ENCODE measurements at regions not wholly inside any gene's neighbourhood (a gene's known extent, or its start where the extent isn't known, plus 50 kb on each side); places are given as distances from the start of the nearest gene placed in this dataset.

- ChIA-PET POLR2A (no interaction called here), CTCF (no interaction called here)
- Mint-ChIP-seq H3K36me3 (no peaks in the 10 kb centered on the region), H3K4me1 (no peaks in the 10 kb centered on the region), H3K27ac (no peak overlapping the region), H3K4me3 (no peak overlapping the region), H3K27me3 (no peaks in the 10 kb centered on the region), H3K9me3 (no peaks in the 10 kb centered on the region)
- no peak overlapping the region for H3K4me3 ChIP-seq (ENCODE audit: low read length)
- no peak for DNase-seq
- no peaks in the 10 kb centered on the region for H3K4me1 ChIP-seq (ENCODE audit: insufficient read depth, low read length)
- H3K27me3 ChIP-seq (ENCODE audit: insufficient read depth, low read length, poor library complexity, severe bottlenecking): no peaks in the 10 kb centered on the region
- no peaks in the 10 kb centered on the region for H3K9me3 ChIP-seq (ENCODE audit: low read length)
- no peak overlapping the region for H3K27ac ChIP-seq (ENCODE audit: low read depth, low read length)
- no peaks in the 10 kb centered on the region for H3K36me3 ChIP-seq (ENCODE audit: insufficient read depth, low read length)
These were observed 138.4 kb downstream of the RFC3 start for GRCh38 chr13:33956346-33956745.

- no peaks in the 10 kb centered on the region for H3K36me3 Mint-ChIP-seq
- H3K27ac Mint-ChIP-seq: no peak overlapping the region
- H3K4me1 Mint-ChIP-seq: no peaks in the 10 kb centered on the region
- H3K4me3 Mint-ChIP-seq: no peak overlapping the region
- no peak overlapping the region for H3K4me3 ChIP-seq (ENCODE audit: low read length)
- ChIA-PET POLR2A (no interaction called here), CTCF (no interaction called here)
- no peaks in the 10 kb centered on the region for H3K36me3 ChIP-seq (ENCODE audit: insufficient read depth, low read length)
- H3K4me1 ChIP-seq (ENCODE audit: insufficient read depth, low read length): no peaks in the 10 kb centered on the region
- DNase-seq: no peak
- no peaks in the 10 kb centered on the region for H3K27me3 ChIP-seq (ENCODE audit: insufficient read depth, low read length, poor library complexity, severe bottlenecking)
- no peaks in the 10 kb centered on the region for H3K9me3 ChIP-seq (ENCODE audit: low read length)
- H3K9me3 Mint-ChIP-seq: no peaks in the 10 kb centered on the region
- H3K27ac ChIP-seq (ENCODE audit: low read depth, low read length): no peak overlapping the region
- no peaks in the 10 kb centered on the region for H3K27me3 Mint-ChIP-seq
These were observed 139.6 kb downstream of the RFC3 start for GRCh38 chr13:33957497-33957905.

GRCh38 chr13:33958964-33959363 is 141.0 kb downstream of the RFC3 start:
- Mint-ChIP-seq H3K4me3 (no peak overlapping the region), H3K4me1 (no peaks in the 10 kb centered on the region), H3K27ac (no peak overlapping the region), H3K27me3 (no peaks in the 10 kb centered on the region), H3K36me3 (no peaks in the 10 kb centered on the region), H3K9me3 (peaks cover 0 to 2% (median 0%) of the 10 kb centered on the region in 5 donors)
- Histone ChIP-seq H3K9me3 (ENCODE audit: low read length) (no peaks in the 10 kb centered on the region), H3K27ac (ENCODE audit: low read depth, low read length) (no peak overlapping the region), H3K4me1 (ENCODE audit: insufficient read depth, low read length) (no peaks in the 10 kb centered on the region), H3K36me3 (ENCODE audit: insufficient read depth, low read length) (no peaks in the 10 kb centered on the region), H3K4me3 (ENCODE audit: low read length) (no peak overlapping the region), H3K27me3 (ENCODE audit: insufficient read depth, low read length, poor library complexity, severe bottlenecking) (no peaks in the 10 kb centered on the region)
- ChIA-PET CTCF (no interaction called here), POLR2A (no interaction called here)
- DNase-seq: no peak

DNA sequence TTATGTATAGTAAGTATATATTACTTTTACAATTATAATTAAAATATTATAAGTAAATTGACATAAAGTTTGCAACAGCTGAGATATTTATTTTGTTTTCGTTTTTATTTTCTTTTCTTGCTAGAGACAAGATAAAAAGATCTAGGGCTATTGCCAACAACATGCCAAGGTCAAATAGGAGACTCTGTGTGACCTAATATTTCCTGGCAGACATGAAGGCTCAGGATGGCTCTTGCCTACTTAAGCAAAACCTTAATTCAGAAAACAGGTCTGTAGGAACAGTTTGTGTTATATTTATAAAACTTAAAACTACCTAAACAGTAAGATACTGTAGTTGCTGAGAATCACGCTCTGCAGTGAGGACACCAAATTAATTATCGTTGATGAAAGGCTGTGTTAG is 145.2 kb downstream of the RFC3 start:
- Mint-ChIP-seq H3K27ac (no peak overlapping the region), H3K36me3 (no peaks in the 10 kb centered on the region), H3K27me3 (peaks cover 0 to 2% of the 10 kb centered on the region in 2 donors), H3K4me3 (no peak overlapping the region), H3K4me1 (no peaks in the 10 kb centered on the region), H3K9me3 (peaks cover 0 to 3% (median 0%) of the 10 kb centered on the region in 5 donors)
- Histone ChIP-seq H3K36me3 (ENCODE audit: insufficient read depth, low read length) (no peaks in the 10 kb centered on the region), H3K4me3 (ENCODE audit: low read length) (no peak overlapping the region), H3K4me1 (ENCODE audit: insufficient read depth, low read length) (no peaks in the 10 kb centered on the region), H3K27me3 (ENCODE audit: insufficient read depth, low read length, poor library complexity, severe bottlenecking) (no peaks in the 10 kb centered on the region), H3K9me3 (ENCODE audit: low read length) (no peaks in the 10 kb centered on the region), H3K27ac (ENCODE audit: low read depth, low read length) (no peak overlapping the region)
- ChIA-PET POLR2A (no interaction called here), CTCF (no interaction called here)
- DNase-seq: no peak

DNA sequence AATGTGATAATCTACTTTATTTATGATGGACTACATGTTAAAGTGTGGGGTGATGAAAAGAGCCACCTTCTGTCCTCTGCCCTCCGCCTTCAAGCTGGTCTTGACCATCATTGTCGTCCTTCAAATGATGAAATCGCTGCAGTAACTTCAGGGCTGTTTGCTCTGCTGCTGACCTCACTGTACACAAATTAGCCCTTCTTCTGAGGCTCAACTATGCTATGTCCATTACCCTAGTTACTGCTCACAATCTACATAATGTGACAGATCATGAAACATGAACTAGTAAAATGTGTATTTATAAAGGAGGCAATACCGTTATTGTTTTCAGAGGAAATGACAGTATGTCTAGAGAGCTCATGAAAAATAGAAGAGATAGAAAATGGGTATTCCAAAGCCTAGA is 145.9 kb downstream of the RFC3 start:
- Mint-ChIP-seq H3K4me3 (no peak overlapping the region), H3K36me3 (peaks cover 0 to 1% (median 0%) of the 10 kb centered on the region in 3 donors), H3K9me3 (peaks cover 0 to 6% (median 0%) of the 10 kb centered on the region in 5 donors), H3K4me1 (no peaks in the 10 kb centered on the region), H3K27me3 (peaks cover 0 to 2% of the 10 kb centered on the region in 2 donors), H3K27ac (no peak overlapping the region)
- Histone ChIP-seq H3K4me3 (ENCODE audit: low read length) (no peak overlapping the region), H3K4me1 (ENCODE audit: insufficient read depth, low read length) (no peaks in the 10 kb centered on the region), H3K36me3 (ENCODE audit: insufficient read depth, low read length) (no peaks in the 10 kb centered on the region), H3K27ac (ENCODE audit: low read depth, low read length) (no peak overlapping the region), H3K9me3 (ENCODE audit: low read length) (no peaks in the 10 kb centered on the region), H3K27me3 (ENCODE audit: insufficient read depth, low read length, poor library complexity, severe bottlenecking) (no peaks in the 10 kb centered on the region)
- no peak for DNase-seq
- ChIA-PET CTCF (no interaction called here), POLR2A (no interaction called here)

DNA sequence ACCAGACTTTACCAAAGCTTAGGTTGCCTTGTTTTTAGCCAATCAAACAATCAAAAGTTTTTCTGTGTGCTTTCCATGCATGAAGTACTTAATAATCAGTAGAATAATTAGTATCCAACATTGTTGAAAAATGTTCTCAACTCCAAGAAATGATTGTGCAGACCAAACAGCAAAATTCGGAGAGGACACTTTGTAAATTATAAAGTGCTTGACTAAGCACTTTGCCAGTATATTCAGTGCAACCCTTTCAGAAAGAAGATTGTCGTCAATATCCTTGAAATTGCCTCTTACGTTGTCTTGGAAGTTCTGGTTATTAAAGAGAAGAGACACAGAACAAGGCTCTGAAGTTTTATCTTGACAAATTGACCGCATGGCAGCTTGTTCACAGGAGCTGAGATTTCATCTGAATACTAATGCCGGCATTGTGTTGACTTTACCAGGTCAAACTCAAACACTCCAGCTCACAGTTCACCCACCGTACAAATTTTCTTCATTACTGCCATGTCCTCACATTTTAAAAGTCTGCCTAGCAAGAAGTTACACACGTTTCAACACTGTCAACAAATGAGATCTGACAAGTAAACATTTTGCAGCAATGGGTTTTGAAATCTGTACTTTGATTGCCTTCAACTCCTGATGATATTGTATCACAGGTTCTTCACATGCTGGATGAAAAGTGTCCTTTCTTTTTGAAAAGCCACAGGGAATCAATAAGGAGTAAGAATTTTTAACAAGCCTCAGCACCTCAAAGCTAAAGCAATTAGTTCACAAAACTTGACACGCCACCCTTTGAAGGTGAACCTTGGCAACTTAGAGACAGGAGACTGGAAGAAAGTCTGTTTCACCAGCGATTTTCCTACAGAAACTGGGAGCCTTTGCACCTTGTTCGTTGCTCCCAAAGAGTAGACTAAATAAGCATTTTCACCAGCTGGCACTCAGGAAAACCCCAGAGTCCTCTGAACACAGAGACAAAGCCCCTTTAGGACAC is 150.9 kb downstream of the RFC3 start:
- POLR2A ChIA-PET: no interaction called here
- H3K4me1 ChIP-seq (ENCODE audit: insufficient read depth, low read length): no peaks in the 10 kb centered on the region
- no peaks in the 10 kb centered on the region for H3K36me3 ChIP-seq (ENCODE audit: insufficient read depth, low read length)
- no peak overlapping the region for H3K4me3 Mint-ChIP-seq
- H3K27ac Mint-ChIP-seq: no peak overlapping the region
- no peak overlapping the region for H3K27ac ChIP-seq (ENCODE audit: low read depth, low read length)
- no peaks in the 10 kb centered on the region for H3K4me1 Mint-ChIP-seq
- H3K9me3 Mint-ChIP-seq: peaks cover 0 to 11% (median 7%) of the 10 kb centered on the region in 5 donors
- H3K27me3 Mint-ChIP-seq: peaks cover 0 to 2% of the 10 kb centered on the region in 2 donors
- CTCF ChIA-PET: no interaction called here
- H3K4me3 ChIP-seq (ENCODE audit: low read length): no peak overlapping the region
- DNase-seq: no peak
- no peaks in the 10 kb centered on the region for H3K9me3 ChIP-seq (ENCODE audit: low read length)
- H3K36me3 Mint-ChIP-seq: peaks cover 0 to 14% (median 0%) of the 10 kb centered on the region in 3 donors
- no peaks in the 10 kb centered on the region for H3K27me3 ChIP-seq (ENCODE audit: insufficient read depth, low read length, poor library complexity, severe bottlenecking)

DNA sequence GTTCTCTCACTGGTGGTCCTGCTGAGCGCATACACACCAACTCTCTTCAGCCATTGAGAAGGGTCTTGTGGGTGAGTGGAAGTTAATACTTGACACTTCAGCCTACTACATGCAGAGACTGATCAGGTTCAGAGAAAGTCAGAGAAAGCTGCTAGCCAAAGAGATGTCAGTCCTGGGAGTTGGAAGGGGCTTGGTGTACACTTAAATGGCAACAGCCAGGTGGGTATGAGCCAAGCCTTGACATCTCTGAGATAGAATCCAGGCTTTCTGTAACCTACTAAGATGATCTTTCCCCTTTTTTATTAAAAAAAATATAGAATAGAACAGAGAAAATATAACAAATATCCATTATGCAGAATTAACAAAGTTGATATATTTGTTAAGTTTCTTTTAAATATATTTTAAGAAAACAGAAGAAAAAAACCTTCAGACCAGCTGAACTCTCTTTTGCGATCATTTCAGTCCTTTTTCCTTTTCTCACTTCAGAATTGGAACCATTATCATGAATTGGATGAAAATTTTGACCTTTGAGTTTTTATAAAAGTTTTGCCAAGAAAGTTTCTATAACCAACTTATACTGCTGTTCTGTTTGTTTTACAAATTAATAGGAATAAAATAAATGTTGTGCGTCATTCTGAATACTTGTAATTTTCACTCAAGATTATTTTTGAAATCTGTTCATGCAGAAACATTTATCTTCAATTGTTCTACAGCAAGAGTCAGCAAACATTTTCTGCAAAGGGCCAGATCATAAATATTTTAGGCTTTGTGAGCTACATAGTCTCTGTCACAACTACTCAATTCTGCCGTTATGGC is 153.0 kb downstream of the RFC3 start:
- H3K4me3 Mint-ChIP-seq: no peak overlapping the region
- no peaks in the 10 kb centered on the region for H3K4me1 ChIP-seq (ENCODE audit: insufficient read depth, low read length)
- no peak overlapping the region for H3K27ac Mint-ChIP-seq
- peaks cover 0 to 10% (median 6%) of the 10 kb centered on the region in 5 donors for H3K9me3 Mint-ChIP-seq
- peaks cover 0 to 14% (median 0%) of the 10 kb centered on the region in 3 donors for H3K36me3 Mint-ChIP-seq
- H3K36me3 ChIP-seq (ENCODE audit: insufficient read depth, low read length): no peaks in the 10 kb centered on the region
- ChIA-PET CTCF (no interaction called here), POLR2A (no interaction called here)
- no peaks in the 10 kb centered on the region for H3K27me3 ChIP-seq (ENCODE audit: insufficient read depth, low read length, poor library complexity, severe bottlenecking)
- DNase-seq: no peak
- H3K4me1 Mint-ChIP-seq: no peaks in the 10 kb centered on the region
- H3K27me3 Mint-ChIP-seq: peaks cover 0 to 2% of the 10 kb centered on the region in 2 donors
- no peak overlapping the region for H3K27ac ChIP-seq (ENCODE audit: low read depth, low read length)
- no peaks in the 10 kb centered on the region for H3K9me3 ChIP-seq (ENCODE audit: low read length)
- no peak overlapping the region for H3K4me3 ChIP-seq (ENCODE audit: low read length)

DNA sequence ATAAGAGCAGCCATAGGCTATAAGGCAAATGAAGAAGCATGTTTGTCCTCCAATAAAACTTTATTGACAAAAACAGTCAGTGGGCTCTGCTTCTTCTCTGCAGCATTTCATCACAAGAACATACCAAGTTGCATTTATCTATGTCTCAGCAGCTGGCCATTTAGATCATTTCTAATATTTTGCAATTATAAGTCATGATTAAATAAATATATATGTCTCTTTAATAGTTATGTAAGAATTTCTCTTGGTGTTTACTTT is 153.5 kb downstream of the RFC3 start:
- Mint-ChIP-seq H3K36me3 (peaks cover 0 to 14% (median 0%) of the 10 kb centered on the region in 3 donors), H3K4me1 (no peaks in the 10 kb centered on the region), H3K9me3 (peaks cover 0 to 10% (median 6%) of the 10 kb centered on the region in 5 donors), H3K27ac (no peak overlapping the region), H3K4me3 (no peak overlapping the region), H3K27me3 (no peaks in the 10 kb centered on the region)
- H3K27me3 ChIP-seq (ENCODE audit: insufficient read depth, low read length, poor library complexity, severe bottlenecking): no peaks in the 10 kb centered on the region
- no peaks in the 10 kb centered on the region for H3K4me1 ChIP-seq (ENCODE audit: insufficient read depth, low read length)
- no peaks in the 10 kb centered on the region for H3K36me3 ChIP-seq (ENCODE audit: insufficient read depth, low read length)
- H3K9me3 ChIP-seq (ENCODE audit: low read length): no peaks in the 10 kb centered on the region
- ChIA-PET CTCF (no interaction called here), POLR2A (no interaction called here)
- DNase-seq: no peak
- H3K27ac ChIP-seq (ENCODE audit: low read depth, low read length): no peak overlapping the region
- no peak overlapping the region for H3K4me3 ChIP-seq (ENCODE audit: low read length)

Data from CD8-positive, alpha-beta memory T cell (primary cell).